NCI-H2171 (cell line): ENCODE measurements at regions not wholly inside any gene's neighbourhood (a gene's known extent, or its start where the extent isn't known, plus 50 kb on each side); places are given as distances from the start of the nearest gene placed in this dataset.
"Not testable (repeated sequence)": the region's sequence is repeated elsewhere in the genome, so short reads cannot be mapped to it uniquely, and the experiment has no call there.

ENCODE experiments used
- DNase-seq: peaks from one replicate; lab custom pipeline; 2025; lab: John Stamatoyannopoulos, UW

- DNase-seq, result no peak
Measured at GRCh38 chr15:62857411-62857853, 185.1 kb upstream of the TPM1 start.

GRCh38 chr15:62858343-62858742 lies 184.2 kb upstream of the TPM1 start:
- no peak for DNase-seq

GRCh38 chr15:62862717-62863116 lies 179.8 kb upstream of the TPM1 start:
- DNase-seq, result no peak

GRCh38 chr15:62866366-62866765 lies 176.2 kb upstream of the TPM1 start:
- no peak for DNase-seq

- no peak for DNase-seq
Measured at GRCh38 chr15:62867844-62868243, 174.7 kb upstream of the TPM1 start.

GRCh38 chr15:62868507-62868906 lies 174.0 kb upstream of the TPM1 start:
- no peak for DNase-seq

- no peak for DNase-seq
Measured at GRCh38 chr15:62869116-62869515, 173.4 kb upstream of the TPM1 start.

- no peak for DNase-seq
Measured at GRCh38 chr15:62870216-62870615, 172.3 kb upstream of the TPM1 start.

GRCh38 chr15:62870701-62871100 lies 171.8 kb upstream of the TPM1 start:
- DNase-seq, result not testable (repeated sequence)

- no peak for DNase-seq
Measured at GRCh38 chr15:62873203-62873602, 169.3 kb upstream of the TPM1 start.

GRCh38 chr15:62874064-62874463 lies 168.5 kb upstream of the TPM1 start:
- DNase-seq, result no peak

GRCh38 chr15:62874959-62875625 lies 167.5 kb upstream of the TPM1 start:
- no peak for DNase-seq

GRCh38 chr15:62875626-62876021 lies 166.9 kb upstream of the TPM1 start:
- no peak for DNase-seq

- no peak for DNase-seq
Measured at GRCh38 chr15:62877276-62877857, 165.2 kb upstream of the TPM1 start.

GRCh38 chr15:62878070-62878469 lies 164.5 kb upstream of the TPM1 start:
- DNase-seq, result no peak

GRCh38 chr15:62879770-62880169 lies 162.8 kb upstream of the TPM1 start:
- DNase-seq, result no peak

- no peak for DNase-seq
Measured at GRCh38 chr15:62880278-62880677, 162.3 kb upstream of the TPM1 start.

- no peak for DNase-seq
Measured at GRCh38 chr15:62881056-62881455, 161.5 kb upstream of the TPM1 start.

GRCh38 chr15:62883938-62884479 lies 158.5 kb upstream of the TPM1 start:
- no peak for DNase-seq

GRCh38 chr15:62886431-62887071 lies 156.0 kb upstream of the TPM1 start:
- no peak for DNase-seq

- no peak for DNase-seq
Measured at GRCh38 chr15:62887113-62887570, 155.4 kb upstream of the TPM1 start.

- no peak for DNase-seq
Measured at GRCh38 chr15:62888623-62889022, 153.9 kb upstream of the TPM1 start.

- no peak for DNase-seq
Measured at GRCh38 chr15:62889141-62889661, 153.3 kb upstream of the TPM1 start.
